Astrocyte (in vitro differentiated cells and primary cell): ENCODE measurements at regions not wholly inside any gene's neighbourhood (a gene's known extent, or its start where the extent isn't known, plus 50 kb on each side); places are given as distances from the start of the nearest gene placed in this dataset.

Experiments
- CTCF ChIP-seq: IDR thresholded peaks from 2 replicates; pipeline ENCODE4 v1.5.1; 2011; ENCODE audit warnings: low read depth, mild to moderate bottlenecking, inconsistent platforms, low read length, moderate library complexity; ENCODE audit not compliant: insufficient read depth
- EZH2 ChIP-seq: IDR thresholded peaks from 2 replicates; pipeline ENCODE4 v1.6.1; 2012; ENCODE audit warnings: mild to moderate bottlenecking, low read length, inconsistent platforms; ENCODE audit not compliant: insufficient read depth

- TF ChIP-seq CTCF (no peak), EZH2 (no peak)
Measured at GRCh38 chr2:133940134-133940533, 313.7 kb upstream of the MGAT5 start.
